Activated CD4-positive, alpha-beta T cell treated with anti-CD3 and anti-CD28 coated beads, Interleukin-2, amount 50 U/mL, for 1 hour (primary cell): ENCODE measurements at regions not wholly inside any gene's neighbourhood (a gene's known extent, or its start where the extent isn't known, plus 50 kb on each side); places are given as distances from the start of the nearest gene placed in this dataset.

Source experiments
- DNase-seq: peaks from one replicate; pipeline ENCODE4 v3.0.0-alpha.2; 2020

GRCh38 chr6:43981363-43981990, 145.8 kb downstream of the MRPL14 start:
- DNase-seq, result no peak

- no peak for DNase-seq
These were observed 147.1 kb downstream of the MRPL14 start for GRCh38 chr6:43980004-43980795.

- DNase-seq, result no peak
These were observed 147.7 kb downstream of the MRPL14 start for GRCh38 chr6:43979525-43979924.

- DNase-seq, result no peak
These were observed 148.5 kb downstream of the MRPL14 start for GRCh38 chr6:43978473-43979346.

GRCh38 chr6:43977404-43978111, 149.7 kb downstream of the MRPL14 start:
- DNase-seq, result no peak

- no peak for DNase-seq
These were observed 150.4 kb downstream of the MRPL14 start for GRCh38 chr6:43976706-43977403.

GRCh38 chr6:43974643-43975230, 152.5 kb downstream of the MRPL14 start:
- no peak for DNase-seq

- no peak for DNase-seq
These were observed 153.9 kb downstream of the MRPL14 start for GRCh38 chr6:43973357-43973756.

- no peak for DNase-seq
These were observed 154.3 kb downstream of the MRPL14 start for GRCh38 chr6:43972913-43973300.

GRCh38 chr6:43972179-43972912, 154.9 kb downstream of the MRPL14 start:
- no peak for DNase-seq

GRCh38 chr6:43971776-43972126, 155.5 kb downstream of the MRPL14 start:
- DNase-seq, result no peak

GRCh38 chr6:43970913-43971775, 156.1 kb downstream of the MRPL14 start:
- DNase-seq, result no peak

GRCh38 chr6:43970068-43970912, 157.0 kb downstream of the MRPL14 start:
- DNase-seq, result no peak

GRCh38 chr6:43969158-43969981, 157.9 kb downstream of the MRPL14 start:
- no peak for DNase-seq

- DNase-seq, result no peak
These were observed 158.9 kb downstream of the MRPL14 start for GRCh38 chr6:43968110-43968965.

GRCh38 chr6:43967719-43968091, 159.5 kb downstream of the MRPL14 start:
- DNase-seq, result no peak
